Stimulated activated CD4-positive, alpha-beta T cell treated with anti-CD3 and anti-CD28 coated beads, Interleukin-12 subunit alpha, Interleukin-12 subunit beta, amount 100 ng/mL, for 24 hours (primary cell): ENCODE measurements at regions not wholly inside any gene's neighbourhood (a gene's known extent, or its start where the extent isn't known, plus 50 kb on each side); places are given as distances from the start of the nearest gene placed in this dataset.

Experiments used
- DNase-seq, 2 experiments: peaks; one replicate each; pipeline ENCODE4 v3.0.0-alpha.2; 2020; ENCODE audit warnings: low read depth in 2 of 2

DNA sequence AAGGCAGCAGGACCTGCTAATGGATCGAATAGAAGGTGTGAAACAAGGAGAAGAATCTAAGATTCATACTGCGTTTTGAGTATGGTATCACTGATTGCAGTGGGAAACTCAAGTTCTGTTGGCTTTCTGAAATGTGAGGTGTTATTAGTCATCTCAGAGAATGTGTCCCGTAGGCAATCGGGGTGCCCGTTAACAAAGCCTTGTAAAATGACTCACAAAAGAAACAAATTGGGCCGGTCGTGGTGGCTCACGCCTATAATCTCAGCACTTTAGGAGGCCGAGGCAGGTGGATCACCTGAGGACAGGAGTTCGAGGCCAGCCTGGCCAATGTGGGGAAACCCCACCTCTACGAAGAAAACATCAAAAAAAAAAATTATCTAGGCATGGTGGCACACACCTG, 118.2 kb upstream of the C7orf33 start:
- no peak for DNase-seq

DNA sequence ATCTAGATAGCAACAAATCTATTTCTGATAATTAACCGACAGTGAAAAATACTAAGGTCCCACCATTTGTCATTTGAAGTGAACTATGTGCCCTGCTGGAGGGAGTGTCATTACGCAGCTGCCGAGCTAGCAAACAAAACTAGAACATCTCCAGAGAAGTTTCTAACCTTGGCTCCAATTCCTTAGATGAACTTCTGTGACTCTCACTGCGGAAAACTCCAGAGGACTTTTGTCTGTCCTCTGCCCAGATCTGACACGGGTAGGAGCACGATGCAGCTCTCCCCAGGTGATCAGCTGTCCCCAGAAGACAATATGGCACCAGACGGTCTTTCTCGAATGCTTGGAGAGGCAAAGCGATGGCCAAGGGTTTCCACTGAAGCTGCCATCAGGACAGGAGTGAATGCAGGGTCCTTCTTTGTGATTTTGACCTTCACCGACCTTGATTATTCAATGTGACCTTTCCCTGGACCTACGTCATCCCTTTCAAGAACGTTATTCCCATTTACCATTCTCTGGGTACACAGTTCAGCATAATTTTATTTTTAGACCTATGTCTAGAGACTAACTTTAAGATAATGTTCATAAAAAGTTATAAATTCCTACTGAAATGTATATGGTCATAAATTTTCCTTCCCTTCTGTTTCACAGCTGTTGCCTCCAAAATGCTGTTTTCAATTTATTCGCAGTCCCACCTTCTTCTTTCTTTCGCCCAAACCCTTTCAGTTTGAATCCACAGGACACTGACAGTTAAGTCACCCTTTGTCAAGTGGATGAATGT, 116.7 kb upstream of the C7orf33 start:
- DNase-seq, result no peak

DNA sequence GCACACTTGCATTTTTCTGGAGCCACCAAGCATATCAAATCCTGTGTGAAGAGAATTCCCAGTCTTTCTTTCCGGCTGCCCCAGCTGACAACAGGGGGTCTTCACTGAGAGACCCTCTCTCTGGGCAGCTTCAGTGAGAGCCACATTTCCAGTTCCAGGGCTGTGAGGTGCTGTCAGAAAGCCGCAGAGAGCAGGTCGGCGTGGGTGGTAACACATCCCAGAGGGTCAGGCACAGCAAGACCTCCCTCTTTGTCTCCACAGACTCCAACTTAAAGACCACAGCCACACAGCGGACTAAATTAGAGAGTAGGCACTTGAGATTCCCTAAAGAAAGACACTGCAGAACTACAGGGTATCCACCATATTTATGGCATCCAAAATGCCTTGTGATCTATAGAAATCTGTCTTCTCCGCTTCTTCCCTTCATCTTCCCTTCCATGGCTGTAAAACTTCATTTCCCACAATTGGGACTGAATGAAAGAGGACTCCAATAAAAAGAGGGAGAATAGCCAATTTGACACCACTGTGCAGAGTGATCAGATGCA, 116.0 kb upstream of the C7orf33 start:
- no peak for DNase-seq

DNA sequence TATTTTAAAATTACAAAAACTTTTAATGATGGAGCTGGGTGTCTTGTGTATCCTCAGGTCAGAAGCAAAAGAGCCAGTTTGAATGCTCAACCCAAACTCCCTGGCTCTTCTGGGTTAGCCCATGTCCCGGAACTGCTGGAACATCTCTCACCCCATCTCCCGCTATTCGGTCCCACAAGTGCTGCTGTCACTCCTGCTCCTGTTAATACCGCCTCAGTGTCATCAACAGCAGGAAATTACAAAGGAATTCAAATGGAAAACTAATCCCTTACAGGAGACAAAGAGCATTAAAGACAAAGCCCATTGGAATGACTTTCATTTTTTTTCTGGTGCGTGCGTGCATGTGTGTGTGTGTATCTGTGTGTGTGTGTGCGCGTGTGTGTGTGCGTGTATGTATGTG, 112.0 kb upstream of the C7orf33 start:
- no peak for DNase-seq

DNA sequence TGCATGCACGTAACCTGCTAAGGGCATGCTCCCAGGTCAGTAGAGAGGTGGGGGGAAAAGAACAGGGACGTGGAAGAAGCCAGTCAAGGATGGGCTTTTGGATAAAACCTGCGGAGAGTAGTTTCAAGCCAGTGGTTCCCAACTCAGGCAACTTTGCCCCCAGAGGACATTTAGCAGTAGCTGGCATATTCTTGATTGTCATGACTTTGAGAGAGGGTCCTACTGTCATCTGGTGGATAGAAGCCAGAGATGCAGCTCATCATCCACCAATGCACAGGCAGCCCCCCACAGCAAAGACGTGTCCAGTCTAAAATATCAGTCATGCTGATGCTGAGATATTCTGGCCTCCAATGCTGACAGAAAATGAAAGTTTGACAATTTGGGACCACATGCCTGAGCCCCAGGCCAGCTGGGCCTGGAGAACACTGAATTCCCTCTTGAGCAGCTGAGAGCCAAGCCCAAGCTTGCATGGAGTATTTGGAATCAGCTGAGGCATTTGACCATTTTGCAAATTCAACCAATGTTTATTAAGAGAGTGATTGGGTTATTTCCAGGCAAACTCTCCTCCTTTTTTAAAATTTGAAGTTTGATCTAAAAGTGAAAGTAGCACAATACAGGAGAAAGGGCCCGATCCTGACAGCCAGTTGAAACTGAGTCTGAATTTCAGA, 110.0 kb upstream of the C7orf33 start:
- DNase-seq, result no peak

DNA sequence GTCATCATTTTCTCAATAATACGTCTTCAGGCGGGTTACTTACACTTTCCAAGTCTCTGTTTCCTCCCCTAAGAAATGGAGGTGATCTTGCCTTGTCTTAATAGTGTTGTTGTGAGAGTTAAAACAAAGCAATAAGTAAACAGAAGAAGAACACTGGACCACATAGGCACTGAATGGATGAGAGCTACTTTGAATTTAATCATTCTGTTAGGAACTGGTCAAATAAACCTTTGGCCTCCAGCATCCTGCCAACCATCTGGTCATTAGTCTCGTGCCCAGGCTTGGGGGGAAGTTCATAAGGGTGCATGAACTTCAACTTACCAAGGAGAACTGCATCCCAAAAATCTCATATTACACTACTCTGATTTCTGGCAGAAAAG, 109.4 kb upstream of the C7orf33 start:
- no peak for DNase-seq

DNA sequence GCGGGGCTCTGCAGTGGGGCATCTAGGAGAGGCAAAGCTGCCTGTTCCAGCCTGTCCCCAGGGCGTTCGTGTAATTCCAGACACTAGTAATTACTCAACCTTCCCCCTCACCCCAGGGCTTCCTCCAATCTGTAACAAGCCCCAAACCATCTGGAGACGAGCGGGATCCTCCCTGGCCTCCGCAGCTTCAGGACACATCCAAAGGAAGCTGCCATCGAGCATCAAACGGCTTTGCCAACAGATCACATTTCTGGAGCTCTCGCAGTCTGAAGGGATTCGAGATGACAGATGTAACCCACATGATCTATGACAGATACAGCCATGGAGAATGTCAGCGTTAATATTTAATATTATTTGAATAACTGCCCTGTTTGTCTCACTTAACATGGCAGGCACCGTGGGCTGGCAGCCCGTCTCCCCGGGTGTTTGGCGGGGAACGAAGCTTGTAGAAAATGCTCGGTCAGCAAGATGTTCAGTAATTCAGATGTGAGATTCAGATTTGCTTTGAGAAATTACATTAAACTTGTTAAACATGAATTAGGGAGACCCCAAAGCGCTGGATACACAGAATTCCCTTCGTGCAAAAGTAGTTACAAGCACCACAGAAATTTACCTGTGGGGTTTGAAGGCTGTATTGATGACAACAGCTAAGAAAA, 108.5 kb upstream of the C7orf33 start:
- DNase-seq, result no peak

DNA sequence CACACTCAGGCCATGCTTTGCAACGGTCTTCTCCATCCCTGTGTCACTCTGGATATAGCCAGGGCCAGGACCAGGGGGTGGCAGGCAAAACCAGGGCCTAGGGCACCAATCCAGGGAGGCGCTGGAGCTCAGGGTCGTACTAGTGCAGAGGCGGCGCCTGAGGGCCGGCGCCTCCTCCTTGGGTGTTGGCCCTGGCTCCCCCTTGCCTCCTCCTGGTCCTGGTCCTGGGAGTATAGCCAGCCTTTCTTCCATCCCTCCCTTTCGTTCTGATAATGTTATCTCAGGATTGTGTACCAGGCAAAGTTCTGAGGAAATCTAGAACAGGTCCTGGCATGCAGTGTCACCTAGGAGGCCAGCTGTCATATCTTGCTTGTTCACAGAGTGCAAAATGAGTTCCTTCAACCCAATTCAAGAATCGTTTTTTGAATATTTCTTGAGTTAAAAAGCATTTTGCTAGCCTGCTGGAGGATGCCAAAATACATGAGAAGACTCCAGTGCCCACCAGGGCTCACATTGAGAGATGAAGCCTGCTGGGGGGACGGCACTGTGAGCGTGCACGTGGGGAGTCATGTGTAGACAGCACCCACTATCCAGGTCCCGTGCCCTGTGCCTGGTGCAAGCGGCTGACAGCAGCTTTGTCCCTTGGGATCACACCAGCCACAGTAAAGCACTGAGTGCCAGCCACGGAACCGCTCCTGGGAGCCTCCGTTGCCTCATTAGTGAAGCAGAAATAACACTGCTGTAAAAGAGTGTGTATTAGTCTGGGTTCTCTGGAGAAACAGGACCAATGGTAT, 106.9 kb upstream of the C7orf33 start:
- DNase-seq, result no peak

DNA sequence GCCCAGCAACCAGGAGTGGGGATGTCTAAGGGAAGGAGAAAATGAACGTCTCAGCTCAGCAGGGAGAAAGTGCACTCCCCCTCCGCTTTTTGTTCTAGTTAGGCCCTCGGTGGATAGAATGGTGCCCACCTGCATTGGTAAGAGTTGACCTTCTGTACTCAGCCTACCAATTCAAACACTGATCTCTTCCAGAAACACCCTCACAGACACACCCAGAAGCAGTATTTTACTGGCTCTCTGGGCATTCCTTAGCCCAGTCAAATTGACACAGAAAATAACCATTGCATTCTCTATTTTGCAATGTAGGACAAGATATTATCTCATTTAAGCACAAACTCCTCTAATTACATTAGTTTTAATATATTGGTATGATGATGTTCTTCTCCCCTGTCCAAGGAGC, 106.1 kb upstream of the C7orf33 start:
- no peak for DNase-seq

DNA sequence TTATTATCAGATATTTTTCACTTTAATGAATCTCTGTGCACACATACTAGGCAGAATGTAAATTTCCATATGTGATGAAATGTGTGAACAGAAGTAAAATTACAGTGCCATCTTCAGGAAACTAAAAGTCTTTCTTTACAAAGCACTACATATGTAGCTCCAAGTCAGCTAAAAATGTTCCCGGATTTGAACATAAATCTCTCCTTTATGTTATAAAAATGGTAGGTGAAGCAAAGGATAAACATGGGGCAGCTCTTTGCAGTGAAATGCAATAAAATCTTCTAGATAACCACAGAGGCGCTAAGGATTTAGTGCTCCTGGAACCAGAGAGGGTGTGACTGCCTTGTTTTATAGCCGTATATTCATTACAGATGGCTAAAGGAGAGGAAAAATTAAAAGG, 104.9 kb upstream of the C7orf33 start:
- DNase-seq, result no peak

DNA sequence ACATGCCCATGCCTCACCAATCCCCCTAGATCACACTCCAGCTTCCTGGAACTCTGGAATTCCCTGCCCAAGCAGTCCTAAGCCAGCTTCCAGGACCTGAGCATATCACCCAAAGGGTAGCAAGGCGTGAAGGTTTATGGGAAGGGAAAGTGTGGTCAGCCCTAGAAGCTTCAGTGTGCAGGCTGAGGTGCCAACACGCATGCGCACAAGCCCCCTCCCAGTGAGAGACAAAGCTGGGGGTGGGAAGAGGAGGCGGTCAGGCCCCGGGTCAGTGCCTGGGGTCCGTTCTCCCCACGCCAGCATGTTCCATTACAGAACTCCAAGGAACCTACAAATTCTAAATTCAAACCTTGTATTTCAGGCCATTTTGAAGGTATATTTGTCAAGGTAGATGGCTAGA, 103.6 kb upstream of the C7orf33 start:
- DNase-seq, result no peak

DNA sequence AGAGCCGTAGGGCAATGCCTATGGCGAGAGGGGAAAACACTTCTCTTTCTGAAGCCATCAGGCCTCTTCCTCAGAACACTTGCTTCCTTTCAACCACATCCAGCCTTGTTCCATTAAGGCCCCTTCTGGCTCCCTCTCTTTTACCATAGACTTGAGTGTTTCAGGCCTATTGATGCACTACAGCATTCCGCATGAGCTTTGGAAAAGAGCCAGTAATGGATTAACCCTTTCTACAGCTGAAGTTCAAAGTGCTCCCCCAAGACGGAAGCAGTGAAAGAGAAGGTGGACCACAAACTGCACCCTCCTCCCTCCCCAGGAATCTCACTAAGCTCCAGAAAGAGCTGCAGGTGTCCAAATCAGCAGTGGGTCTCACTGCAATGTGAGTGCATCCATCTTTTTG, 102.7 kb upstream of the C7orf33 start:
- no peak for DNase-seq

DNA sequence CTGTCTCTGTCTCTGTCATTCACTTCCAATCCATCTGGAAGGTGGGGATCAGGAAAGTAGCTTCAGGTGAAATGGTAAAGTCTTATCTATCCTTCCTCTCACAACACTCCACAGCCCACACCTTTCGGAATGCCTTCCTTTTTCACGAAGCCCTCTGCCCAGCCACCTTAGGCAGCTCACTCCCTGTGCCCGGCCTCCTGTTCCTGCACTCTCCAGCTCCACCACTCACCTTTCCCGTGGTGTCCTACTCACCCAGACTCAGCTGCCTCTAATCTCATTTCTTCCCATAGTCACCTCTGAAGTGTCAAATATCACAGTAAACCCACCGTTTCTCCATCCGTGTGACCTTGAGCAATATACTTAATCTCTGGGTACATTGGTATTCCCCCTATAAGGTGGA, 100.9 kb upstream of the C7orf33 start:
- DNase-seq, result no peak

DNA sequence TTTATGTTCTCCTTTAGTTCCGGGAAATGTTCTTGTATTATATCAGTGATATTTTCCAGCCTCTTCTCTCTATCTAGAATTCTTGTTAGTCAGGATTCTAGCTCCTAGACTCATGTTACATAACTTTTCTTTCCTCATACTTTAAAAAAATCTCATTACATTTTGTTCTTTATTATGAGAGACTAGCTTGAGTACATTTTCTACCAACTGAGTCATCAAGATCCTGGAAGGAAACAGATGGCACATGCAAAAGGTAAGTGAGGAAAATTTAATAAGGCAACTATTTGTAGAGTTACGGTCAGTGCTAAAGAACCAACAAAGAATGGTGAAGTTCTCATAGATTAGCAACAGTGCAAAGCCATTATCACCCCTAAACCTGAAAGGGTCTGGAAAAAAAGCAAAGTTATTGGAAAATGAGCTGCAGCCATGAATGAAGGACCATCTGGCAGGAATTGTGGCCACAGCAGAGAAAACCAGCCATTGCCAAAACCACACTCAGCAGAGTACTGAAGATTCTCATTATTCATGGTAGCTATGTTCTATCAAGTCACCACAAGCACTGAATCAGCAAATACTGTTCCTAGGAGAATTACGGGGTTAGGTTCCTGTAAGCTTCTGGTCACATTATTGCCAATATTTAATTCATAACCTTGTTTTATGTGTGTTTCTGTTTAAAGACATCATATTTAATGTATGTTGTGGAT, 98.3 kb upstream of the C7orf33 start:
- DNase-seq, result no peak

DNA sequence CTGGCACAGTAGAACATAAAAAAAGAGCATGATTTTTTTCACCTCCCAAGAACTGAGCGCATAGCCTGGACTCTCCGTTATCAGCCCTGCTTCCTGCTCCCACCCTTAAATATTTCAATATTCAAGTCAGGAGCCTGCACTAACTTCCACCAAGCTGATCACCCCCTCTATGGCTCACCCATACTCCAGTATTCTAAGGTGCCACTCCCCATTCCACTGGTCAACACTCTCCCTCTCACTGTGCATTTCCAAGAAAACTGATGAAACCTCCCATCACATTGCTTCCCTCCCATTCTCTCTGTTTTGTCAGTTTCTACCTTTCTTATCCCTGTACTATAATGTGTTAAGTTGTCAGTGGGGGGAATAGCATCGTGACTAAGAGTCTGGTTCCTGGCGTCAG, 95.0 kb upstream of the C7orf33 start:
- DNase-seq, result no peak

DNA sequence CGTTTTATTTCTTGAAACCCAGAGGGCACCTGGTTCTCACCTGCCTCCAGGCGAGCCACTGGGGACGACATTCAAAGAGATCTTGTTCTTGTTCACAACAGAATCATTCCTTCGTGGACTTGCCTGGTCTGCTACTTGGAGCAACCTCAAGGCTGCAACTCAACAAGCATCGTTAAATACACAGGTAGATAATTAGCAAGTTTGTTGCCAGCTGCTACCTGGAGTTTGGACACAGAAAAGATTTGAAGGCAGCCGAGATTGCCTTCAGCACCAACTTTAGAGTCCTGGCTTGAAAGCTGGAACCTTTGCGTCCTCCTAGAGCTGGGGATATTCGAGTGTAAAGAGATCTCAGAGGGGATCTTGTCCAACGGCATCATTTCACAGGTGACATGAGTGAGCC, 89.6 kb upstream of the C7orf33 start:
- no peak for DNase-seq

DNA sequence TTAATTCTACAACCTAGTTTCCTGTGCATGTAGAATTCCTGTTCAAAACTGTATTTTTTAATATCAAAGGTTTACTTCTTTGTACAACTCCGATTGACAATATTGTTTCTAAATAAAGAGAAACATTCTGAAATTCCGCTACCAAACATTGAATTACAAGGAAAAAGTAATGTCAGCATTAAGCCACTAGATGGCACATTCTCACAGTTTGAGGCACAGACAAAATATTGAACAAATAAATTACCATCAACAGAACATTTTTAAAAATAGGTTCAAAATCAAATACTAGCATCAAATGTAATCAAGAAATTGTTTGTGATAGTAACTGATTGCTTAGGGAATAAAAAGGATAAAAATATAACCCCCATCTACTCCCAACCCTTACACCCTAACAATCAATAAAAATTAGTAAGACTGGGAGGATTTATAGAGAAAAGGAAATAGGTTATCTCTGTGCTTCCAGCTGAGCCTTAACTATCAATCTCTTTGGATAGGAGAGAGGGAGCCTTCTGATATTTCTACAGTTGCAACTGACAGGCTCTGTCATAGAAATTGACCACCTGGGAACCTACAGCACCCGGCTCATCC, 86.6 kb upstream of the C7orf33 start:
- DNase-seq, result no peak

DNA sequence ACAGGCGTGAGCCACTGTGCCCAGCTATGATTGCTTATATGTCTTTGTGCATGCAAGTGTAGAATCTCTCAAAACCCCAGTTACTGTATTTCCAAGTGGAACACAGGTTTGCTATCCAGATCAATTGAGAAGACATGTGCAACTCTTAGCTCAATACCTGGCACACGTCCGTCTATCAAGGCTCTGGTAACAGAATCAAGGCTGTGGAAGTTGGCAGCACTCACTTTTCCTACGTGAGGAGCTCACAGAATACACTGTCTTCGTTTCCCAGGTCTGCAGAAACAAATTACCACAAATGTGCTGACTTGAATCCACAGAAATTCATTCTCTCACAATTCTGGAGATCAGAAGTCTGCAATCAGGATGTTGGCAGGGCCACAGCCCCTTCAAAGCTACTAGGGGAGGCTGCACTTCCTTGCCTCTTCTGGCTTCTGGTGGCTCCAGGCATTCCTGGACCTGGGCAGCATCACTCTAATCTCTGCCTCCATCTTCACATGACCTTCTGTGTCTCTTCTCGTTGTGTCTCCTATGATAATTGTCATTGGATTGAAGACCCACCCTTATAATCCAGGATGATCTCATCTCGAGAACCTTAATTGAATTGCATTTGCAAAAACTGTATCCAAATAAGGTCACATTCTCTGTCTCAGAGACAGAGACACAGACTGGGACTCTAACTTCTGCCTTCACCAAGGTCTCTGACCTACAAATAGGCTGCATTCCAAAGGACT, 84.8 kb upstream of the C7orf33 start:
- no peak for DNase-seq

DNA sequence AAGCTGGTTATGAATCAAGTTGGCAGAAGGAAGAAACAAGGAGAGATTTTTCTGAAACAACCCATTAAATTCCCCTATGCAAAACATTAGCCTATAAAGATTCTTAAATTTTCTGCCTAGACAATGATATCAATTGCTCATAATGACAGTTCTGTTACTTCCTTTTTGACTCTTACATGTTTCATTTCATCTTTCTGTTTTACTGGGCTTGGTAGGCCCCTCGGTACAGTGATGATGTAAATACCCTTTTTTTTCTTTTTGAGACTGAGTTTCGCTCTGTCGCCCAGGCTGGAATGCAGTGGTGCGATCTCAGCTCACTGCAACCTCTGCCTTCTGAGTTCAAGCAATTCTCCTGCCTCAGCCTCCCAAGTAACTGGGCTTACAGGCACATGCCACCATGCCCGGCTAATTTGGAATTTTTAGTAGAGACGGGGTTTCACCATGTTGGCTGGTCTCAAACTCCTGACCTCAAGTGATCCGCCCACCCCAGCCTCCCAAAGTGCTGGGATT, 83.4 kb upstream of the C7orf33 start:
- peak in 1 of 2 experiments; percentile 15 for DNase-seq

DNA sequence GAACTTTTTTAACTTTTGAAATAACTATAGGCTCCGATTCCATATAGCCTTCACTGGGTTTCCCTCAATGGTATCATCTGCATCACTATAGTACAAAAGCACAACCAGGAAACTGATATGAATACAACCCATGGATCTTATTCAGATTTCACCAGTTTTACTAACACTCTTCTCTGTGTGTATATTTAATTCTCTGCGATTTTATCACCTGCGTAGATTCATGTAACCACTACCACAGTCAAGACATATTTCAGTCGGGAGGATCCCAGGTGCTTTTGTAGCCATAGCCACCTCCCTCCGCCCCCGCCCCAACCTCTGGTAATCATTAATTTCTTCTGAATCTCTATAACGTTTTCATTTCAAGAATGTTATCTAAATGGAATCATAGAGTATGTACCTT, 82.8 kb upstream of the C7orf33 start:
- no peak for DNase-seq
